Astrocyte (in vitro differentiated cells and primary cell): ENCODE measurements at regions not wholly inside any gene's neighbourhood (a gene's known extent, or its start where the extent isn't known, plus 50 kb on each side); places are given as distances from the start of the nearest gene placed in this dataset.
"Not testable (repeated sequence)": the region's sequence is repeated elsewhere in the genome, so short reads cannot be mapped to it uniquely, and the experiment has no call there.

ENCODE experiments used
- EZH2 ChIP-seq: IDR thresholded peaks from 2 replicates; pipeline ENCODE4 v1.6.1; 2012; ENCODE audit warnings: mild to moderate bottlenecking, low read length, inconsistent platforms; ENCODE audit not compliant: insufficient read depth
- TF ChIP-seq, protein P1 (sequence below): IDR thresholded peaks from 2 replicates; pipeline ENCODE4 v1.5.1; 2011; ENCODE audit warnings: low read depth, mild to moderate bottlenecking, inconsistent platforms, low read length, moderate library complexity; ENCODE audit not compliant: insufficient read depth

DNA sequence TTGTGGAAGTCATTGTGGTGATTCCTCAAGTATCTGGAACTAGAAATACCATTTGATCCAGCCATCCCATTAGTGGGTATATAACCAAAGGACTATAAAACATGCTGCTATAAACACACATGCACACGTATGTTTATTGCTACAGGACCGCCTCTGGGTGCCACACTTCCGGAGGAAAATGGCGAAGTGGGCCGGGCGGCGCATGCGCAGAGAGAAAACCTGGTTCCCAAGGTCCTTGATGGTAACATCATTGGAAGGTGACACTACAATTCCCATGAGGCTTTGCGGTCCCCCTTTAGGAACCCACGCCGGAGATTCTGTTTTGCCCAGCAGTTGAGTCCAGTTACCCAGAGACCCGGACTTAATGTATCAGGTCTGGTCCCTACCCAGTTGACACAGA is 640.4 kb downstream of the CWH43 start:
- TF ChIP-seq, protein P1, sequence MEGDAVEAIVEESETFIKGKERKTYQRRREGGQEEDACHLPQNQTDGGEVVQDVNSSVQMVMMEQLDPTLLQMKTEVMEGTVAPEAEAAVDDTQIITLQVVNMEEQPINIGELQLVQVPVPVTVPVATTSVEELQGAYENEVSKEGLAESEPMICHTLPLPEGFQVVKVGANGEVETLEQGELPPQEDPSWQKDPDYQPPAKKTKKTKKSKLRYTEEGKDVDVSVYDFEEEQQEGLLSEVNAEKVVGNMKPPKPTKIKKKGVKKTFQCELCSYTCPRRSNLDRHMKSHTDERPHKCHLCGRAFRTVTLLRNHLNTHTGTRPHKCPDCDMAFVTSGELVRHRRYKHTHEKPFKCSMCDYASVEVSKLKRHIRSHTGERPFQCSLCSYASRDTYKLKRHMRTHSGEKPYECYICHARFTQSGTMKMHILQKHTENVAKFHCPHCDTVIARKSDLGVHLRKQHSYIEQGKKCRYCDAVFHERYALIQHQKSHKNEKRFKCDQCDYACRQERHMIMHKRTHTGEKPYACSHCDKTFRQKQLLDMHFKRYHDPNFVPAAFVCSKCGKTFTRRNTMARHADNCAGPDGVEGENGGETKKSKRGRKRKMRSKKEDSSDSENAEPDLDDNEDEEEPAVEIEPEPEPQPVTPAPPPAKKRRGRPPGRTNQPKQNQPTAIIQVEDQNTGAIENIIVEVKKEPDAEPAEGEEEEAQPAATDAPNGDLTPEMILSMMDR: not testable (repeated sequence)
- TF ChIP-seq EZH2: not testable (repeated sequence)
